MM.1S (cell line): ENCODE measurements at regions not wholly inside any gene's neighbourhood (a gene's known extent, or its start where the extent isn't known, plus 50 kb on each side); places are given as distances from the start of the nearest gene placed in this dataset.

ENCODE experiments used
- DNase-seq: peaks from one replicate; pipeline ENCODE4 v3.0.0-alpha.2; 2015
- H2AFZ ChIP-seq: fragments of 300-600 bp; sonication (generic); 2 replicates; pipeline ENCODE4 v1.6.0; 2016; ENCODE audit warnings: antibody characterized with exemption, low read length
- H3F3A ChIP-seq: fragments of 300-600 bp; sonication (generic); 2 replicates; pipeline ENCODE4 v1.6.1; 2016; ENCODE audit warnings: mild to moderate bottlenecking, antibody characterized with exemption, low read length, moderate library complexity, mixed read lengths; ENCODE audit not compliant: insufficient read depth
- H3K27ac ChIP-seq: fragments of 300-600 bp; sonication (generic); 2 replicates; pipeline ENCODE4 v1.5.1; 2016; ENCODE audit warnings: mild to moderate bottlenecking, low read length
- H3K27me3 ChIP-seq: fragments of 300-600 bp; sonication (generic); replicated peaks from 2 replicates; pipeline ENCODE4 v1.6.0; 2016; ENCODE audit warnings: low read length; ENCODE audit not compliant: insufficient read depth
- H3K36me3 ChIP-seq: fragments of 300-600 bp; sonication (generic); replicated peaks from 2 replicates; pipeline ENCODE4 v1.6.1; 2016; ENCODE audit warnings: mild to moderate bottlenecking, low read length, mixed read lengths; ENCODE audit not compliant: insufficient read depth
- H3K4me1 ChIP-seq: fragments of 300-600 bp; sonication (generic); 2 replicates; pipeline ENCODE4 v1.6.1; 2016; ENCODE audit warnings: low read length, mixed read lengths
- H3K4me2 ChIP-seq: fragments of 300-600 bp; sonication (generic); 2 replicates; pipeline ENCODE4 v1.6.0; 2016; ENCODE audit warnings: low read depth, low read length
- H3K4me3 ChIP-seq: fragments of 300-600 bp; sonication (generic); 2 replicates; pipeline ENCODE4 v1.5.1; 2016; ENCODE audit warnings: low read length, mixed read lengths
- H3K79me2 ChIP-seq: fragments of 300-600 bp; sonication (generic); 2 replicates; pipeline ENCODE4 v1.6.1; 2016; ENCODE audit warnings: mixed run types, low read length, mixed read lengths
- H3K9ac ChIP-seq: fragments of 300-600 bp; sonication (generic); 2 replicates; pipeline ENCODE4 v1.6.1; 2016; ENCODE audit warnings: low read length, mixed read lengths
- H3K9me2 ChIP-seq: fragments of 300-600 bp; sonication (generic); replicated peaks from 2 replicates; pipeline ENCODE4 v1.6.1; 2016; ENCODE audit warnings: mild to moderate bottlenecking, low read length, mixed read lengths; ENCODE audit not compliant: insufficient read depth
- H3K9me3 ChIP-seq: fragments of 300-600 bp; sonication (generic); replicated peaks from 2 replicates; pipeline ENCODE4 v1.6.1; 2016; ENCODE audit warnings: mild to moderate bottlenecking, low read length, mixed read lengths; ENCODE audit not compliant: insufficient read depth
- H4K20me1 ChIP-seq: fragments of 300-600 bp; sonication (generic); 2 replicates; pipeline ENCODE4 v1.6.1; 2016; ENCODE audit warnings: mild to moderate bottlenecking, low read length, moderate library complexity, mixed read lengths; ENCODE audit not compliant: insufficient read depth
- CTCF ChIP-seq: fragments of 300-600 bp; sonication (generic); IDR thresholded peaks from 2 replicates; pipeline ENCODE4 v1.5.1; 2016; ENCODE audit warnings: antibody characterized with exemption, low read length, mixed read lengths
- EZH2 ChIP-seq: fragments of 300-600 bp; sonication (generic); optimal IDR thresholded peaks from 2 replicates; pipeline ENCODE3; 2017; ENCODE audit warnings: low read depth, mild to moderate bottlenecking, antibody characterized with exemption, low read length, mixed read lengths
- EZH2phosphoT487 ChIP-seq: fragments of 300-600 bp; sonication (generic); IDR thresholded peaks from 2 replicates; pipeline ENCODE4 v1.6.1; 2018; ENCODE audit warnings: antibody characterized with exemption, low read length

GRCh38 chr9:84538879-84539278, 130.7 kb upstream of the NTRK2 start:
- H3K27me3 ChIP-seq = no peaks in the 10 kb centered on the region
- H3K4me1 ChIP-seq = no peaks in the 10 kb centered on the region
- no peaks in the 10 kb centered on the region for H3K36me3 ChIP-seq
- H3K9me3 ChIP-seq = no peaks in the 10 kb centered on the region
- H4K20me1 ChIP-seq = no peaks in the 10 kb centered on the region
- no peak overlapping the region for H2AFZ ChIP-seq
- no peaks in the 10 kb centered on the region for H3K79me2 ChIP-seq
- H3K9me2 ChIP-seq = no peaks in the 10 kb centered on the region
- no peak overlapping the region for H3K4me2 ChIP-seq
- H3K4me3 ChIP-seq = no peak overlapping the region
- no peaks in the 10 kb centered on the region for H3F3A ChIP-seq
- TF ChIP-seq EZH2phosphoT487 (no peak), CTCF (no peak), EZH2 (no peak)
- no peak overlapping the region for H3K9ac ChIP-seq
- no peak overlapping the region for H3K27ac ChIP-seq
- no peak for DNase-seq

GRCh38 chr9:84542554-84542953, 127.0 kb upstream of the NTRK2 start:
- no peaks in the 10 kb centered on the region for H3F3A ChIP-seq
- no peaks in the 10 kb centered on the region for H3K9me2 ChIP-seq
- no peak overlapping the region for H3K9ac ChIP-seq
- H3K4me1 ChIP-seq = no peaks in the 10 kb centered on the region
- no peak overlapping the region for H3K4me3 ChIP-seq
- H3K36me3 ChIP-seq = no peaks in the 10 kb centered on the region
- DNase-seq = no peak
- no peak overlapping the region for H3K27ac ChIP-seq
- TF ChIP-seq EZH2 = no peak
- no peak for TF ChIP-seq CTCF
- TF ChIP-seq EZH2phosphoT487 = no peak
- no peaks in the 10 kb centered on the region for H4K20me1 ChIP-seq
- no peak overlapping the region for H2AFZ ChIP-seq
- H3K9me3 ChIP-seq = no peaks in the 10 kb centered on the region
- no peak overlapping the region for H3K4me2 ChIP-seq
- H3K27me3 ChIP-seq = no peaks in the 10 kb centered on the region
- no peaks in the 10 kb centered on the region for H3K79me2 ChIP-seq

- no peaks in the 10 kb centered on the region for H4K20me1 ChIP-seq
- no peak for DNase-seq
- no peaks in the 10 kb centered on the region for H3K36me3 ChIP-seq
- no peak for TF ChIP-seq EZH2
- TF ChIP-seq CTCF = no peak
- TF ChIP-seq EZH2phosphoT487 = no peak
- no peak overlapping the region for H3K4me3 ChIP-seq
- H2AFZ ChIP-seq = no peak overlapping the region
- no peaks in the 10 kb centered on the region for H3K9me3 ChIP-seq
- H3K27ac ChIP-seq = no peak overlapping the region
- no peaks in the 10 kb centered on the region for H3K27me3 ChIP-seq
- no peaks in the 10 kb centered on the region for H3K9me2 ChIP-seq
- no peaks in the 10 kb centered on the region for H3K4me1 ChIP-seq
- no peaks in the 10 kb centered on the region for H3F3A ChIP-seq
- no peaks in the 10 kb centered on the region for H3K79me2 ChIP-seq
- H3K4me2 ChIP-seq = no peak overlapping the region
- H3K9ac ChIP-seq = no peak overlapping the region
These were observed 115.4 kb upstream of the NTRK2 start for GRCh38 chr9:84554069-84554664.
